SH-SY5Y (cell line): ENCODE measurements at regions not wholly inside any gene's neighbourhood (a gene's known extent, or its start where the extent isn't known, plus 50 kb on each side); places are given as distances from the start of the nearest gene placed in this dataset.

Experiments used
- GATA2 ChIP-seq: IDR thresholded peaks from 2 replicates; pipeline ENCODE4 v1.6.1; 2011; ENCODE audit warnings: mild to moderate bottlenecking, low read depth, low read length
- GATA3 ChIP-seq: IDR thresholded peaks from 2 replicates; pipeline ENCODE4 v1.6.1; 2011; ENCODE audit warnings: low read depth, mild to moderate bottlenecking, low read length, moderate library complexity

DNA sequence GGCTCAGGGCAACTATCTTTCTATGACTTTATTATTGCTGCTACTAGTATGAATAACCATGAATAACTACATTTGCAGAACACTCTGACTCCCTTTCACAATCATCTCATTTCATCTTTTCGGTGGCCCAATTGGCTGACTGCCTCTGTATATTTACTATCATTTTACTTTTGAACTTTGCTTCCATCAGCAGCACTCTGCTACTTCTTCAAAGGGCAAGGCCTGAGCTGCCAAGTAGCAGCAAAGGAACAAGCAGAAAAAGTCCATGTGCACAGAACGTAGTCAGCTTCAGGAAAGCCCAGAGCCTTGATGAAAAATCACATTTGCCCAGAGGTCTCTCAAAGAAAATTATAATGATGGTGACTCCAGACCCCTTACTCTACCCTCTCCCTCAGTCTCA lies 214.5 kb upstream of the PUM3 start:
- no peak for TF ChIP-seq GATA2
- TF ChIP-seq GATA3 = no peak
